SW480 (cell line): ENCODE measurements at regions not wholly inside any gene's neighbourhood (a gene's known extent, or its start where the extent isn't known, plus 50 kb on each side); places are given as distances from the start of the nearest gene placed in this dataset.

Source experiments
- DNase-seq: peaks from one replicate; pipeline ENCODE4 v3.0.0-alpha.2; 2016; ENCODE audit warnings: low spot score

- no peak for DNase-seq
Measured at GRCh38 chr1:80759354-80759753, 1041.4 kb upstream of the ADGRL2 start.

GRCh38 chr1:80755944-80756343, 1044.8 kb upstream of the ADGRL2 start:
- DNase-seq = no peak

GRCh38 chr1:80751204-80751603, 1049.5 kb upstream of the ADGRL2 start:
- DNase-seq = no peak

- no peak for DNase-seq
Measured at GRCh38 chr1:80731241-80731894, 1069.4 kb upstream of the ADGRL2 start.

- DNase-seq = no peak
Measured at GRCh38 chr1:80722611-80723010, 1078.1 kb upstream of the ADGRL2 start.

- DNase-seq = no peak
Measured at GRCh38 chr1:80706526-80706925, 1094.2 kb upstream of the ADGRL2 start.

GRCh38 chr1:80678438-80678837, 1122.3 kb upstream of the ADGRL2 start:
- DNase-seq = no peak

- DNase-seq = no peak
Measured at GRCh38 chr1:80675454-80675853, 1125.3 kb upstream of the ADGRL2 start.

- no peak for DNase-seq
Measured at GRCh38 chr1:80673935-80674597, 1126.7 kb upstream of the ADGRL2 start.

- no peak for DNase-seq
Measured at GRCh38 chr1:80668372-80668771, 1132.4 kb upstream of the ADGRL2 start.

- DNase-seq = no peak
Measured at GRCh38 chr1:80666073-80666472, 1134.7 kb upstream of the ADGRL2 start.

- no peak for DNase-seq
Measured at GRCh38 chr1:80659161-80659560, 1141.6 kb upstream of the ADGRL2 start.

GRCh38 chr1:80657707-80658106, 1143.0 kb upstream of the ADGRL2 start:
- no peak for DNase-seq

- no peak for DNase-seq
Measured at GRCh38 chr1:80657044-80657643, 1143.6 kb upstream of the ADGRL2 start.

- DNase-seq = no peak
Measured at GRCh38 chr1:80656641-80657040, 1144.1 kb upstream of the ADGRL2 start.

- DNase-seq = no peak
Measured at GRCh38 chr1:80656014-80656636, 1144.6 kb upstream of the ADGRL2 start.

GRCh38 chr1:80646053-80646452, 1154.7 kb upstream of the ADGRL2 start:
- no peak for DNase-seq

GRCh38 chr1:80645621-80646020, 1155.1 kb upstream of the ADGRL2 start:
- DNase-seq = no peak

- no peak for DNase-seq
Measured at GRCh38 chr1:80640978-80641377, 1159.8 kb upstream of the ADGRL2 start.

GRCh38 chr1:80639777-80640533, 1160.8 kb upstream of the ADGRL2 start:
- no peak for DNase-seq

- no peak for DNase-seq
Measured at GRCh38 chr1:80633947-80634706, 1166.6 kb upstream of the ADGRL2 start.

- DNase-seq = no peak
Measured at GRCh38 chr1:80632284-80632683, 1168.5 kb upstream of the ADGRL2 start.
